ENCODE measurements at regions not wholly inside any gene's neighbourhood (a gene's known extent, or its start where the extent isn't known, plus 50 kb on each side); places are given as distances from the start of the nearest gene placed in this dataset.

DNA sequence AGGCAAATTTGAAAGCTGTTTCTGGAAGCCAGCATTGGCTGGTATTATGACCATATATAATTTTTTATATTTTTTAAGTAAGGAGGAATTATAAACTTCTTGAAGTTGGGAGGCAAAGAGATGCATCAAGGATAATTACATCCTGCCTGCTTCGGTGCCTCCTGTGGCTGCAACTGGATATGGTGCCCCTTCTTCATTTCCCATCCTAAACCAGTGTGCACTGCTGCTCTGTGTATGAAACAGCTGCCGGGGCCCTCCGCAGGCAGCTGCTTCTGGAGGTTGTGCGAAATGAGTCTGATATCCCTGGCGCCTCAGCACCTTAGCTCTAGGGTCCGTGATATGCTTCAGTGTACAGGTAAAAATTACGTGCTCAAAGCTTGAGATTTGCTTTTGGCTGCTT lies 304.2 kb downstream of the ENC1 start:
- DNase-seq, result no peak

DNA sequence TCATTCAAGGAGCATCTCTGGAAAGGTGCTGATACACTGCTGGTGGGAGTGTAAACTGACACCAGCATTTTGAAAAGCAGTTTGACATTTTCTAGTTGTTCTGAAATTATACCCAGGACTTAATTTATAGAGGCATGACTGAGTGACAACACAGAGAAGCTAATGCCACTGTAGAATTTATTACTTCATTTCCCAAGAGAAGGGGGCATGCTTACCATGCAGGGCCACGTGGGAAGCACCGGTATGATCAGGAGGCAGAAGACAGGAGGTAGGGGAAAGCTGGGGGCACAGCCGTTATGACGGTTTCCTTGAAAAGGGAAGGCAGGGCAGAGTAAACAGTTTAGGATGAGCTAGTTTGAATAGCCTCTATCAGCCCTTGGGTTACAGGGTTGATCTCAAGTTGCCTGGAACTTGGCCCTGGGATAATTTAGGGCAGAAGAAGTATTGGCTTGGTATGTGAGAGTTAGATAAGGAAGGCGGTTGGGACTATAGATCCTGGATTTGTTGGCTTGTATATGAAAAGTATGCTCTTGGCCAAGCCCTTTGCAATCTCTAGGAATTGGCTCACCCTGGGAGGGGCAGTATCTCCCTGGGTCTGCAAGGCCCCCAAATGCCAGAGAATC lies 305.7 kb downstream of the ENC1 start:
- no peak for DNase-seq

GRCh38 chr5:74334062-74334761 lies 306.3 kb downstream of the ENC1 start:
- no peak for DNase-seq

DNA sequence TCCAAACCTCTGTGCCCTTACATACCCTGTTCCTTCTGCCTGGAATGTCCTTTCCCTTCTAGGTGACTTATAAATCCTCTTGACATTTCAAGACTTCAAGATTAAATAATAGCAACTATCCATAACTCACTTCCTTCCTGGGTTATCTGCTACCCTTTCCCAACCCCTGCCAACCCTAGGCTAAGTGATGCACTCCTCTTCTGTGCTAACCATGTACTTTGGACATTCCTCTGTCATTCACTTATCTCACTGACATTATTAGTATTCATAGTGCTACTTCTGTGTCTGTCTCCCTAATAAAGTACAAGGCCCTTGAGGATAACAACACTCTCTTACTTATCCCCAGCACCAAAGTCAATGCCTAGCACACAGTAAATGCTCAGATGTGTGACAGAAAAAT lies 307.1 kb downstream of the ENC1 start:
- no peak for DNase-seq

GRCh38 chr5:74332682-74333081 lies 307.8 kb downstream of the ENC1 start:
- no peak for DNase-seq

DNA sequence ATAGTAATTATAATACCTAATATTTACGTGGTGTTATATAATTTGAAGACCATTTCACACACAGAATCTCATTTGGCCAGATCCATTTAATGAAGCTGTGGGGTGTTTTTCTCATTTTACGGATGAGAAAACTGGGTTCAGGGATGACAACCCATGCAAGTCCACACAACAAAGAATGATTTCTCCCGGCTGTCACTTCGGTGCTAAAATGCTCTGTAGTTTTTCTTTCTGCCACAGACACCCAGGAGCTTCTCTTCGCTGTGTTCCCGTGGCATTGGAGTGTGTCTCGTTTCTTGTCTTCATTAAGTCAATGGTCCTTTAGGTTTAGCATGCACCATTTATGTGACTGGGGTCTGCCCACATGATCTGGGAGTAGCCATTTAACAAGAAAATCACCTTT lies 308.5 kb downstream of the ENC1 start:
- DNase-seq, result no peak

GRCh38 chr5:74328221-74328630 lies 312.3 kb downstream of the ENC1 start:
- no peak for DNase-seq

DNA sequence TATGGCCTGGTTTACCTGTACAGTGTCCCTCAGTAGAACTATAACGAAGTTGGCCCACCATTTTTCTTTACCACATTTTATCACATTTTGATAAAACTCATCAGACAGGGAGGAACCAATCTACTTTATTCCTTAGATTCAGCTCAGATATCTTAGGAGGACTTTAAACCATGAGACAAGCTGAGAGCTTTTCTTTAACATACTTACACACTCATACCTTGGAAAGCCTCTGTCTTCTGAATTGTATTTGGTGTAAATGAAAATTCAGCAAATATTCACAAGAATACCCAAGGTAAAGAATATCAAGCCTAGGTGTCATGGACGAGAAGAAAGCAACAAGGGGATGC lies 313.2 kb downstream of the ENC1 start:
- no peak for DNase-seq

DNA sequence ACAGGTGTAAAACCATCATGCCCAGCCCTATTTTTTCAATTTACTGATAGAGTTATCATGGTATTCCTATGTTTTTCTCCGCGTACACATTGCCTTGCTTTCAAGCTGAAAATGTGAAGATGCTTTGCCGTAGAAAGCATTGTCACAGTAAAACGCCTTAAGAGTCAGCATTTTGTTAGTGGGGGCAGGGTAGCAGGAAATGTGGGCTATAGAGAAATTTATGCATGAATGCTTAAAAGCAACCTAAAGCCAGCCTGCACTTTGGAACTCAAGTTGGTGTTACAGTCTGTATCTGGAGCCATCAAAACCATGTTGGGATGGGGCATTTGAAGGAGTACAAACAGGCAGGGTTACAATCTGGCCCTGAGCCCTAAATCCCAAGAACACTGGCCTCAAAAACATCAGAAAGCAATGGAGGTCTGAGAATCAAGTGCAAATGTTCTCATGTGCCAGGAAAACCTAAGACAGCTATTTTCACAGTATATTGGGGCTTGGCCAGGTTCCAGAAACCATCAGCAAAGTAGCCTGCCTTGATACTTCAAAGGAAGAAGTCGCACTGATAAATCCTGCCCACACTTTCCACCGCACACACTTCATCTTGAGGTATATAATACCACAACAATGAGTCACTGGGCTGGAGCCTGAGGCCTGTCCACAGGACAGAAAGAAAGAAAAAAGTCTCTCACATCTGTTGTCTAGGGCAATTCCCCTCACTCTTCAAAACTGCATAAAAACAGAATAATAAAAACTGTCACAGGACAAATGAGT lies 313.8 kb downstream of the ENC1 start:
- no peak for DNase-seq

DNA sequence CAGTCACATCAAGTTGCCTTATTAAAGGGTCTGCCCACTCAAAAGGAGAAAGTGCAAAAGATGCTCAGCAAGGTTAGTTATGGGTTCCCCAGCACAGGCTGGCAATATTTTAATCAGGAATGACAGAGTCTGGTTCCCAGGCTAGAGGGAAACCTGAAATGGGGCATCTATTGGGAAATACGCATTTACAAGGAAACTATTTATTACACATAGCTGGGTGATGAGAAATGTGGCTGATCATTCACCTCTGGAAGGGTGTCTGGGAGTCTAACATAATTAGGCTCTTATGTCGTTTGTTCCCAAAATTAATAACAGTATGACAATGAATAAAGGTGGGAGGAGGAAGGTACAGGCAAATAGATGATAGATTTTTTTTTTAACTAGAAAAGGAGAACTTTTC lies 314.7 kb downstream of the ENC1 start:
- DNase-seq, result no peak

- no peak for DNase-seq
These were observed 316.0 kb downstream of the ENC1 start for GRCh38 chr5:74324556-74324955.

- no peak for DNase-seq
These were observed 317.6 kb downstream of the ENC1 start for GRCh38 chr5:74322944-74323343.

DNA sequence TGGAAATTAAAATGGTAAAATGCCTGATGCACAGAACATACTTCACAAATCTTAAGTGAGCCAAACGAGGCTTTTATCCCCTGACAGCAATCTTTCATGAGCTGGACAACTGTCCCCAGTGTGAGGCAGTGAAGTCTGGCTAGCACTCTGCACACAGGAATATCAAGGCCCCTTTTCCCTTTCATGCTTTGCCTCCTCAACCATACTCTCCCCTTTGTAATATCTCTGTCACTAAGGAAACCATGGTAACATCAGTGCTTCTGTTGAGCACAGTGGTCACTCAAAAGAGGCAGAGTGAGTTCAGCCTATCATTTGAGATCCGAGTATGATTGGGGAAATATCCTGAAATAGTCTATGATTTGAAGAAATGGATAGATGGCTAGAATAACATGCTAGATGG lies 318.3 kb downstream of the ENC1 start:
- peak; percentile 6 for DNase-seq

DNA sequence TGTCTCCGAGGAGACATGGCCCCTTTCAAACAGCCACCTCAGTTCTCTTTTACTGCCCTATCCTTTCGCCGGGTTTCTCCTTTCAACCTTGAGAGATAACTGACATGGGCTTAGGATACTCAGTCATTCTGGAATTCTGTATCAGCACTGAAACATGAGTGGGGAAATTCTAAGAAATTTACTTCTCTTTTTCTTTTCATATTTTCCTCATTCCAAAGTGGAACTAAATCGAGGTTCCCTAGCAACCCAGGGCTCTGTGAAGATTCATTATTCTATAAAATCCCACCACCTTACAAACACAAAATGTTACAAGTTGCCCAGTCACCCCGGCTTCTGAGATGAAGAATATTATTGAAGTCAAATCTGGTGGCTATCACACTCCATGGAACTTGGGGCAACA lies 319.2 kb downstream of the ENC1 start:
- DNase-seq, result no peak

DNA sequence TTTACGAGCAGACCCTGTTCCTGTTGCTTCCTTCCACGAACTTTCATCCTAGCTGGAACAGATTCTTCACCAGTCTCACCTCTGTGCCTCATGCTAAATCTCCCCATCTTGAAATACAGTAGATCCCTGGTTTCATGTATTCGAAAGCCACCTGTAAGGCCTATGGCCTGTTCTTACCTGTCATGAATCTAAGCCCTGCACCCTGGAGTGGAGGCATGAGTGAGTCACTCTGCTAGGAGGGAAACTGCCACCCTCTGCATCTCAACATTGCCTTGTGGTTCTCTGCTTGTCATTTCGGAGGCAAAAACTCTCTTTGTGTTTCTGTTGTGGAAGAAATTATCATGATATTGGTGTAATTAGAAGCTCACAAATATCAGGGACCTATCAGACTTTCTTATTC lies 320.0 kb downstream of the ENC1 start:
- DNase-seq, result no peak

DNA sequence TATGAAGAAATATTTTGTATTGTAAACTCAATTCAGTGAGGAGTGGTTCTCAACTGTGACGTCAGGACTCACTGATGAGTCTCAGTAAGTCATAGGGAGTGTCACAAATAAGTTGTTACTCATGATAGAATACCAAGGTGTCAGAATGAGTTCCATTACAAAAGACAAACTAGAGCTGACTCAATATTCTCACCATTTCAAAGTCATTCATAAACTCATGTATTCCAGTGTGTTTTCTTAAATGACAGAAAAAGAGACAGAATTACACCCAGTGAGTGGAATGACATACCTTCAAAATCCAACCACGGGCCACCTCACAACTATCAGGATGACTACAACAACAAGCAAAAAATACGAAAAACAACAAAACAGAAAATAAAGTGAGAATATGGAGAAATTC lies 321.5 kb downstream of the ENC1 start:
- DNase-seq, result no peak

DNA sequence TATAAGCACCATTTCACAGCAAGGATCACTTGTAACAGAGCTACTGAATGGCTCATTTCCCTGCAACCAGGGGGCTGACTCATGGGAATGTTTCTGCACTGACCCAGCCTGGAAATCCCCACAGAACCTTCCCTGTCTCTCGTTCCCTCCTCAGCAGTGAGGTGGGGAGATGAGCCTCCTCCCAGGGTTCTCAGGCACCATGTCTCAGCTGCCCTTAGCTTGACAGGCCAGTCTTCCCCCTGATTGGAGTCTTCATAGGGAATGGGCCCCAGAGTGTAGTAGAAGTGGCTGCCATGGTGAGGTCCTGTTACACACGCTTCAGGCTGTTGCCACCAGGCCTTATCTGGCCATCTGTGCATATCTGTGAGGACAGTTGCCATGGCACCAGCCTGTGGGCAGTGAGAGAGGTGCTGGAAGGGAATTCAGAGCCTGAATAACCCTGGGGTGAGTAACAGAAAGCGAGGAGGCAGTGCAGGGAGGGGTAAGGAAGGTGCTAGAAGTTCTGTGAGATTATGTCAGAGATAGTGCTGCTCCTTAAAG lies 324.4 kb downstream of the ENC1 start:
- peak; percentile 75 for DNase-seq

DNA sequence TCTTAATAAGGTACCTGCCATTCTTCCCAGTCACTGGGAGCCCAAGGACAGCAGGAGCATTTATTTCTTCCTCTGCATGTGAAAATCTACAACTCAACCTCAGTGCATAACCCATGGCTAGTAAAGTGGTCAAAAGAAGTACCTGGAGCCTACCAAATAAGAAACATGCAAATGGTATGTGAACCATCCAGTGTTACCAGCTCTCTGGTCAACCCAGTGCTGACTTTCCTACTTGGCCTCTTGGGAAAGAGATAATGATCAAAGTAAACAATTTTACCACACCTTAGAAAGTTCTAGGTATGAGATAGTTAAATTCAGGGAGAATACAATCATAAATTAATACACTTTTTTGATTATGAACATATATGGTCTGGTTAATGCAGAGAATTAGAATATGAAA lies 325.6 kb downstream of the ENC1 start:
- no peak for DNase-seq

GRCh38 chr5:74313896-74314295 lies 326.6 kb downstream of the ENC1 start:
- DNase-seq, result no peak

GRCh38 chr5:74312746-74313145 lies 327.8 kb downstream of the ENC1 start:
- no peak for DNase-seq

- DNase-seq, result no peak
These were observed 328.6 kb downstream of the ENC1 start for GRCh38 chr5:74311961-74312360.

GRCh38 chr5:74310997-74311930 lies 329.3 kb downstream of the ENC1 start:
- no peak for DNase-seq

- DNase-seq, result no peak
These were observed 330.1 kb downstream of the ENC1 start for GRCh38 chr5:74310386-74310785.

Measured in NCI-H146 (cell line).